Right atrium auricular region (tissue), 2 donors: ENCODE measurements at regions not wholly inside any gene's neighbourhood (a gene's known extent, or its start where the extent isn't known, plus 50 kb on each side); places are given as distances from the start of the nearest gene placed in this dataset.

ENCODE experiments used
- DNase-seq: peaks from one replicate; pipeline ENCODE4 v3.0.0-alpha.2; 2019; ENCODE audit warnings: low spot score
- H3K27ac ChIP-seq, 2 donors: fragments of 200-600 bp; sonication (generic); 1 replicate in 1 of 2; 2 replicates in 1 of 2; pipeline ENCODE4 v1.5.1; 2016 to 2019
- H3K27me3 ChIP-seq, 2 donors: fragments of 200-600 bp; sonication (generic); one replicate each; pipeline versions ENCODE4 v1.5.1 to v1.6.0; 2017 to 2019
- H3K36me3 ChIP-seq: fragments of 200-600 bp; sonication (generic); one replicate; pipeline ENCODE4 v1.5.1; 2016
- H3K4me1 ChIP-seq, 2 donors: fragments of 200-600 bp; sonication (generic); one replicate each; pipeline versions ENCODE4 v1.5.1 to v1.6.0; 2017 to 2019
- H3K4me3 ChIP-seq, 2 donors: fragments of 200-600 bp; sonication (generic); 1 replicate in 1 of 2; 2 replicates in 1 of 2; pipeline ENCODE4 v1.5.1; 2017 to 2019; ENCODE audit warnings: mild to moderate bottlenecking in 1 of 2, moderate library complexity in 1 of 2
- H3K9me3 ChIP-seq, 2 donors: fragments of 200-600 bp; sonication (generic); one replicate each; pipeline ENCODE4 v1.5.1; 2019
- CTCF ChIP-seq, 2 donors: fragments of 200-600 bp; sonication (generic); IDR thresholded peaks; one replicate each; pipeline ENCODE4 v1.5.1; 2019; ENCODE audit warnings: antibody characterized with exemption in 2 of 2

DNA sequence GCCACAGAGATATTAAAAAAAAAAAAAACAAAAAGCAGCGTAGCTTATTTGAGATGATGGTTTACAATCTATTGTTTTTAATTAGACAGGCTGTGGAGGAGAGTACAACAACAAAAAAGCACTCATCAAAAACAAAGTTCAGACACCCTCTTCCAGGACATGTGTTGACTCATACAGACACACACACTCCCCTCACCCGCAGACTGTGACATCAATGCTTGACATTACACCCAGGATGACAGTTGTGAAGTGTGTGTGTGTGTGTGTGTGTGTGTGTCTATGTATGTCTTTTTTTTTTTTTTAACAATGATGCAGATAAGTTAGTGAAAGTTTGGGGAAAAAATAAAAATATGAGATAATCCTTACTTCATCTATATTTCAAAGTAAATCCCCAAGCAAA lies 303.6 kb downstream of the GPAM start:
- TF ChIP-seq CTCF (IDR thresholded peaks at IDR 0.05): no peak
- Histone ChIP-seq H3K4me3 (no peak overlapping the region), H3K27ac (no peak overlapping the region), H3K36me3 (no peaks in the 10 kb centered on the region), H3K4me1 (no peaks in the 10 kb centered on the region), H3K27me3 (no peaks in the 10 kb centered on the region), H3K9me3 (no peaks in the 10 kb centered on the region)
- DNase-seq: no peak

- DNase-seq: no peak
- H3K4me3 ChIP-seq: no peak overlapping the region
- H3K4me1 ChIP-seq: no peaks in the 10 kb centered on the region
- H3K27me3 ChIP-seq: no peaks in the 10 kb centered on the region
- no peak for TF ChIP-seq CTCF (IDR thresholded peaks at IDR 0.05)
- no peak overlapping the region for H3K27ac ChIP-seq
- no peaks in the 10 kb centered on the region for H3K9me3 ChIP-seq
- no peaks in the 10 kb centered on the region for H3K36me3 ChIP-seq
Measured at GRCh38 chr10:111885046-111885445, 298.5 kb downstream of the GPAM start.

GRCh38 chr10:111885919-111886318 lies 297.6 kb downstream of the GPAM start:
- no peaks in the 10 kb centered on the region for H3K27me3 ChIP-seq
- no peak for TF ChIP-seq CTCF (IDR thresholded peaks at IDR 0.05)
- no peak for DNase-seq
- H3K9me3 ChIP-seq: no peaks in the 10 kb centered on the region
- no peaks in the 10 kb centered on the region for H3K4me1 ChIP-seq
- H3K4me3 ChIP-seq: no peak overlapping the region
- no peaks in the 10 kb centered on the region for H3K36me3 ChIP-seq
- no peak overlapping the region for H3K27ac ChIP-seq

- Histone ChIP-seq H3K27ac (no peak overlapping the region), H3K9me3 (no peaks in the 10 kb centered on the region), H3K4me1 (no peaks in the 10 kb centered on the region), H3K4me3 (no peak overlapping the region), H3K27me3 (no peaks in the 10 kb centered on the region), H3K36me3 (no peaks in the 10 kb centered on the region)
- TF ChIP-seq CTCF (IDR thresholded peaks at IDR 0.05): no peak
- no peak for DNase-seq
Measured at GRCh38 chr10:111887266-111887665, 296.3 kb downstream of the GPAM start.

- no peak for DNase-seq
- Histone ChIP-seq H3K27me3 (no peaks in the 10 kb centered on the region), H3K27ac (no peak overlapping the region), H3K9me3 (no peaks in the 10 kb centered on the region), H3K36me3 (no peaks in the 10 kb centered on the region), H3K4me1 (no peaks in the 10 kb centered on the region), H3K4me3 (no peak overlapping the region)
- TF ChIP-seq CTCF (IDR thresholded peaks at IDR 0.05): no peak
Measured at GRCh38 chr10:111890046-111890445, 293.5 kb downstream of the GPAM start.

DNA sequence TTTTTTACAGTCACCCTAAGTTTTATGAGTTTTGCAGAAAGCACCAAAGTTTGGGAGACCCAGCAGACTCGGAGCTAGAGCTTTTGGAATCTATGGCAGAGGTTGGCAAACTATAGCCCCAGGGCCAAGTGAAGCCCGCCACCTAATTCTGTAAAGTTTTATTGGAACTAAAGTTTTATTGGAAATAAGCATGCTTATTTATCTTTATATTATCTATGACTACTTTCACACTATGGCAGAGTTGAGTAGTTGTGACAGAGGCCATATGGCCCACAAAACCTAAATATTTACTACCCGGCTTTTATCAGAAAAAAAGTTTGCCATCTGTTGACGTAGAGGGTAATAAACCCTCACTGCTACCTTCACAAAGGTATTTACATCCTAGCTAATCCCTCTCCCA lies 267.6 kb downstream of the GPAM start:
- no peaks in the 10 kb centered on the region for H3K4me1 ChIP-seq
- no peaks in the 10 kb centered on the region for H3K27me3 ChIP-seq
- no peak overlapping the region for H3K4me3 ChIP-seq
- no peak for TF ChIP-seq CTCF (IDR thresholded peaks at IDR 0.05)
- no peak overlapping the region for H3K27ac ChIP-seq
- DNase-seq: no peak
- no peaks in the 10 kb centered on the region for H3K36me3 ChIP-seq
- no peaks in the 10 kb centered on the region for H3K9me3 ChIP-seq
